ENCODE measurements at regions not wholly inside any gene's neighbourhood (a gene's known extent, or its start where the extent isn't known, plus 50 kb on each side); places are given as distances from the start of the nearest gene placed in this dataset.

GRCh38 chr7:136144182-136144581 lies 167.0 kb upstream of the MTPN start:
- POLR2A ChIA-PET: no interaction called here
- CTCF ChIA-PET: interaction anchor here (1.0 kb wide), 1 partner anchor 10 kb away, joined by 4 read pairs; no protein-coding TSS in a partner anchor
- no peak for TF ChIP-seq POLR2A (IDR thresholded peaks at IDR 0.05; ENCODE audit: low read length)
- no peak for TF ChIP-seq E2F6 (IDR thresholded peaks at IDR 0.05; ENCODE audit: borderline replicate concordance, low read depth)
- no peak for TF ChIP-seq KDM5A (IDR thresholded peaks at IDR 0.05)
- TF ChIP-seq EP300 (IDR thresholded peaks at IDR 0.05): no peak
- no peak for TF ChIP-seq RARB (CRISPR knock-in tag; IDR thresholded peaks at IDR 0.05)
- TF ChIP-seq MYC (IDR thresholded peaks at IDR 0.05; ENCODE audit: borderline replicate concordance, low read length): no peak
- no peak for TF ChIP-seq POLR2AphosphoS2 (conservative IDR thresholded peaks at IDR 0.05; ENCODE audit: low read length)
- no peak for TF ChIP-seq FOSB (CRISPR knock-in tag; IDR thresholded peaks at IDR 0.05)
- TF ChIP-seq EHF (CRISPR knock-in tag; IDR thresholded peaks at IDR 0.05): no peak
- no peak for TF ChIP-seq HOXB13 (CRISPR knock-in tag; IDR thresholded peaks at IDR 0.05; ENCODE audit: low read depth)
- no peak for TF ChIP-seq GATA3 (IDR thresholded peaks at IDR 0.05; ENCODE audit: borderline replicate concordance)
- no peak for TF ChIP-seq ELK1 (IDR thresholded peaks at IDR 0.05; ENCODE audit: low read depth, low read length)
- TF ChIP-seq PBX3 (IDR thresholded peaks at IDR 0.05): no peak
- no peak for TF ChIP-seq CHD4 (IDR thresholded peaks at IDR 0.05; ENCODE audit: borderline replicate concordance)

GRCh38 chr7:136143271-136143670 lies 166.1 kb upstream of the MTPN start:
- no peak for ATAC-seq
- FAIRE-seq: no peak
- ChIA-PET POLR2A (no interaction called here), CTCF (no interaction called here)
- no peak overlapping the region for H3K4me3 ChIP-seq
- H3K4me1 ChIP-seq: no peaks in the 10 kb centered on the region
- H3K27ac ChIP-seq: no peak overlapping the region
- no peak overlapping the region for H3K4me2 ChIP-seq
- no peak for TF ChIP-seq HOXA7 (CRISPR knock-in tag; IDR thresholded peaks at IDR 0.05)
- no peak for TF ChIP-seq CEBPB (IDR thresholded peaks at IDR 0.05)
- no peak for TF ChIP-seq POLR2AphosphoS2 (conservative IDR thresholded peaks at IDR 0.05; ENCODE audit: low read length)
- TF ChIP-seq FOSL2 (IDR thresholded peaks at IDR 0.05): no peak
- no peak for TF ChIP-seq FOSL2 (CRISPR knock-in tag; IDR thresholded peaks at IDR 0.05)
- no peak for TF ChIP-seq PHF8 (IDR thresholded peaks at IDR 0.05; ENCODE audit: borderline replicate concordance, low read depth)
- no peak for TF ChIP-seq JUN (IDR thresholded peaks at IDR 0.05)
- TF ChIP-seq HES2 (IDR thresholded peaks at IDR 0.05): no peak
- no peak for TF ChIP-seq ZFP36 (IDR thresholded peaks at IDR 0.05; ENCODE audit: borderline replicate concordance, partially characterized antibody)
- no peak for TF ChIP-seq MAX (IDR thresholded peaks at IDR 0.05)
- TF ChIP-seq HOXB13 (CRISPR knock-in tag; IDR thresholded peaks at IDR 0.05; ENCODE audit: low read depth): no peak
- no peak for TF ChIP-seq TP53 (CRISPR knock-in tag; IDR thresholded peaks at IDR 0.05)
- TF ChIP-seq GATA3 (IDR thresholded peaks at IDR 0.05; ENCODE audit: borderline replicate concordance): no peak
- H3K9me3 ChIP-seq: no peaks in the 10 kb centered on the region
- DNase-seq (ENCODE audit: low read depth in 1 of 2, low spot score in 1 of 2): no peak

More at GRCh38 chr7:136144182-136144581, 167.0 kb upstream of the MTPN start:
- no peaks in the 10 kb centered on the region for H3K4me1 ChIP-seq
- FAIRE-seq (no peak), ATAC-seq (no peak), DNase-seq (ENCODE audit: low read depth in 1 of 2, low spot score in 1 of 2) (no peak)
- 0% methylated on average over 2 of the region's 2 CpGs for WGBS (ENCODE audit: missing lambda C conversion rate)
- no peak overlapping the region for H3K4me3 ChIP-seq
- no peaks in the 10 kb centered on the region for H3K9me3 ChIP-seq
- H3K4me2 ChIP-seq: no peak overlapping the region
- no peak overlapping the region for H3K27ac ChIP-seq

GRCh38 chr7:136142583-136142982 lies 165.4 kb upstream of the MTPN start:
- Histone ChIP-seq H3K4me3 (no peak overlapping the region), H3K9me3 (no peaks in the 10 kb centered on the region), H3K4me1 (no peaks in the 10 kb centered on the region), H3K27ac (no peak overlapping the region), H3K4me2 (no peak overlapping the region)
- ChIA-PET POLR2A (no interaction called here), CTCF (no interaction called here)
- DNase-seq (ENCODE audit: low read depth in 1 of 2, low spot score in 1 of 2) (no peak), ATAC-seq (no peak), FAIRE-seq (no peak)
- WGBS (ENCODE audit: missing lambda C conversion rate): 40% methylated on average over 2 of the region's 2 CpGs
- TF ChIP-seq SMC3 (IDR thresholded peaks at IDR 0.05): no peak
- TF ChIP-seq HOXB13 (CRISPR knock-in tag; IDR thresholded peaks at IDR 0.05; ENCODE audit: low read depth): no peak
- no peak for TF ChIP-seq HMGXB4 (CRISPR knock-in tag; IDR thresholded peaks at IDR 0.05; ENCODE audit: borderline replicate concordance)
- no peak for TF ChIP-seq RFX5 (IDR thresholded peaks at IDR 0.05)
- TF ChIP-seq ZSCAN20 (CRISPR knock-in tag; IDR thresholded peaks at IDR 0.05): no peak
- no peak for TF ChIP-seq KDM5A (IDR thresholded peaks at IDR 0.05)
- TF ChIP-seq NPAS2 (CRISPR knock-in tag; IDR thresholded peaks at IDR 0.05; ENCODE audit: borderline replicate concordance): no peak
- TF ChIP-seq MAFK (IDR thresholded peaks at IDR 0.05; ENCODE audit: partially characterized antibody): no peak
